ENCODE measurements at regions not wholly inside any gene's neighbourhood (a gene's known extent, or its start where the extent isn't known, plus 50 kb on each side); places are given as distances from the start of the nearest gene placed in this dataset.
"Not testable (repeated sequence)": the region's sequence is repeated elsewhere in the genome, so short reads cannot be mapped to it uniquely, and the experiment has no call there.

DNA sequence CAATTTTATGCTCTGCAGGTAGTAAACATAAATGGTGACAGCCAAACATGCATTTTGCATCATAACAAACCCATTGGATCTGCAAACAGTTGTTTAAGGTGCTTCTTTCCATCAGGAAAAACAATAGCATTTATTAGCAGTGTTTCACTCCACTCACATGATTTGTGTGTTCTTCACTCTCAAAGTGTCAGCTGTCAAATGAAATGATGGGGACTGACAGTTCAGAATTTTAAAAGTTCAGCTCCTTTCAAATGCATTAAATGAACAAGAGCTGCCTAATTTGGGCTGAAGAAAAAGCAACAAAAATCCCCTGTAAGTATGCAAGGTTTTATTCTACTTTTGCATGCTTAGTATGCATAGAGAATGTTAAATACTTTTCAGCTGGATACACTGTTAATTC, 145.2 kb upstream of the CDIN1 start:
- no peak for DNase-seq

DNA sequence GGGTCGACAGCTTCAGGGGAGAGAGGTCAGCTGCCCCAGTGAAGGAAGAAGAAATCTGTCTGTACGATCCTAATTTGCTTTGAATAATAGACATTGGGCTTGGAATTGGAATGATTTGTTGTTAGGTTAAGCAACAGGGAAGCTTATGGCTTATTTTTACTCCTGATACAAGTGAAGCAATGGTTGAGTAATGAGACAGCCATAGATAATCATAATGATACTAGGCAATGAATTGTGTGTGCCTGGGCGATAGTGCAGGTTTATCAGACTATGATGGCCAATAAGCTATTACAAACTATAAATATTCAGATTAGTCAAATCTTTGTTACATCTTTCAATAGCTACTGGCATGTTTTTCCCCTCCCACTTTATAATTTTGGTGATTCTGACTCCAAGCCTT, 140.9 kb upstream of the CDIN1 start:
- no peak for DNase-seq

GRCh38 chr15:36447373-36447772, 132.1 kb upstream of the CDIN1 start:
- no peak for DNase-seq

DNA sequence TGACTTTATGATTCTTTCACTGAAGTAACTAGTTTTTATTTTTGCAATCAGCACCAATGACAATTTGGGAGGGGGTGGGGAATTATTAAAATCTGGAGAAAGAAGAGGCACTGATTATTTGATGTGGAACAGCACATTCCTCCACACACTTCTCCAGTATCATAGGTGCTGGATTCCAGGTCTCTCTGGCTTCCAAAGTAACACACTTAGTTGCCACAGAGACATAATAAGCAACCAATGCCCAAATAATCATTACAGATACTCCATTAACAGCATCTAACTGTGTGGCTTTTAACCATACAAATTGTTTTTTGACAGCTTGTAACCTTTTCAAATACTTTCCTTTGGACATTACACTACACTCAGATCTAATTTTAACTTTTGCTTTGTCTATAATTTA, 131.0 kb upstream of the CDIN1 start:
- DNase-seq, result no peak

GRCh38 chr15:36449084-36449661, 130.3 kb upstream of the CDIN1 start:
- no peak for DNase-seq

DNA sequence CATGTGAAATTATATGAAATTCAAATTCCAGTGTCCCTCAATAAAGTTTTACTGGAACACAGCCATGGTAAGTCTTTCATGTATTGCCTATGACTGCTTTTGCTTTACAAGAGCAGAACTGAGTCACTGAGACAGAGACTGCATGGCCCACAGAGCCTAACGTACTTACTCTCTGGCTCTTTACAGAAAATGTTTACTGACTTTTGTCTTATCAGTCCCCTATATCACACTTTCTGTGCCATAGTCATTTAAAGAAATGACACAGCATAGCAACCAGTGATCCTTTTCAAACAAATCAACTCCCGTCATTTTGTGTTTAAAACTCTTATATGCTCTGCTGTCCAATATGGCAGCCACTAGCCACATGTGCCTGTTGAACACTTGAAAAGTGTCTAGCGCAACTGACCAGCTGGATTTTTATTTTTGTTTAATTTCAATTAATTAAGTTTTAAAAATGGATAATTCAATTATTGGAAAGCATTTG, 129.7 kb upstream of the CDIN1 start:
- DNase-seq, result no peak

- not testable (repeated sequence) for DNase-seq
Measured at GRCh38 chr15:36454244-36454643, 125.2 kb upstream of the CDIN1 start.

DNA sequence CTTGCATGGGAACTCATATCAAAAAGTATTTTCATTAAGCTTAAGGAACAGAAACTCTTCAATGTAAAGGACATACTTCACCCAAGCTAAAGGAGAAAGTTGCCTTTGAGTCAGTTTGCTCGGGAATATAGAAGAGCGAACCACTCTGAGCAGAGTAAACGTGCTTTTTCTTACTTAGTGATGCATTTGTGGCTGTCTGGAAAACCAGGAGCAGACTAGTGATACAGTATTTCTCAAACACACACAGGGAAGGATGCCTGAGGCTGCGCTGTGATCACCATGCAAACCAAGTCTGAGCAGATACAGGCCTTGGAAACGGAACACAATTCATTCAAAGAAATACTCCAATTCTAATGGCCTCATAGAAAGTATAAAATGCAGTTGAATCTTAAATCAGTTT, 121.0 kb upstream of the CDIN1 start:
- DNase-seq, result no peak

DNA sequence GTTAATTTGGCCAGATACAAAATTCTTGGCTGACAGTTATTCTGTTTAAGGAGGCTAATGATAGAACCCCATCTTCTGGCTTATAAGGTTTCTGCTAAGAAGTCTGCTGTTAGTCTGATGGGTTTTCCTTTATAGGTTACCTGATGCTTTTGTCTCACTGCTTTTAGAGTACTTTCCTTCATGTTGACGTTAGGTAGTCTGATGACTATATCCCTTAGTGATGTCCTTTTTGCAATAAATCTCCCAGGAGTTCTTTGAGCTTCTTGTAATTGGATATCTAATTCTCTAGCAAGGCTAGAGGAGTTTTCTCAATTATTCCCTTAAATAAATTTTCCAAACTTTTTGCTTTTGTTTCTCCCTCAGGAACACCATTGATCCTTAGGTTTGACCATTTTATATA, 114.1 kb upstream of the CDIN1 start:
- no peak for DNase-seq

GRCh38 chr15:36468746-36469145, 110.7 kb upstream of the CDIN1 start:
- no peak for DNase-seq

DNA sequence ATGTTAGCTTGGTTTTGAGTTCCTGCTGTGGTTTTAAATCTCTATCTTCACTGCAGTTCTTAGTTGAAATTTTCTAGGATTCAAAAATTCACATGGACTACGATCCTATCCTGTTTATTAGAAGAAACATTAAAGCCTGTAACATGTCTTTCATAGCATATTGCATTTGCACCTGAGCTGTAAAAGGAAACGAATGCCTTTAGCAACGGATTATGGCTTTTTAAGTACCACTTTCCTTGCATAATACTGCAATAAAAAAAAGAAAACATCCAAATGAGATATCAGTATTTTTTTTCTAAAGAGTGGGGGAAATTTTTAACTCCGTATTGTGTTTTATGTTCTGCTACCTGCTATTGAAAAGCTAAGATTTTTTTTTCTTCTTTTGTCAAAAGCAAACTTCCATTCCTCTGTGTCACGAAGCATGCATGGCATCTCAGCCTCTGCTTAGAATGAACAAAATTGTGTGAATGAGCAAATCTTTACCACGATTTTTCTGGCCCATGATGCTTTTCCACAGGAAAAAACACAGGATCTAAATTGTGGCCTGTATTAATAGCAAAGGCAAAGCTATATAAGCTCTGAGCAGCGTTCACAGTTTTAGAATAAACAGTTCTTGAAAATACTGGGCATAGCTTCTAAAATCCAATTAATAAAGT, 110.0 kb upstream of the CDIN1 start:
- DNase-seq, result no peak

DNA sequence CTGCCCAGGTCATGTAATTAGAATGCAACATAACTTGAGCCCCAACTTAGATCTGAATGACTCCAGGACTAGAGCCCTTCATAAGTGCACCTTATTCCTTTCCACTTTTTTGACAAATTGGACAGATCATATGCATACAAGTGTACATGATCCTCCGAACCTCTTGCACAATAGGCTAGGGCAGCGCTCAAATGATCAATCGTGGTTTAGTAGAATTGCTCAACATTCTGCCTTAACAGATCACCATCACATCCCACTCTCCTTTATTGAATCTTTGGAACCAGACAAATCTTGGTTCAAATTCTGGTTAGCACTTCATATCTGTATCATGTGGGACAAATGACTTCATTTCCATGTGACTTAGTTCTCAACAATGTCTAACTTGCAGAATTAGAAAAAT, 106.8 kb upstream of the CDIN1 start:
- no peak for DNase-seq

GRCh38 chr15:36478561-36478960, 100.9 kb upstream of the CDIN1 start:
- no peak for DNase-seq

DNA sequence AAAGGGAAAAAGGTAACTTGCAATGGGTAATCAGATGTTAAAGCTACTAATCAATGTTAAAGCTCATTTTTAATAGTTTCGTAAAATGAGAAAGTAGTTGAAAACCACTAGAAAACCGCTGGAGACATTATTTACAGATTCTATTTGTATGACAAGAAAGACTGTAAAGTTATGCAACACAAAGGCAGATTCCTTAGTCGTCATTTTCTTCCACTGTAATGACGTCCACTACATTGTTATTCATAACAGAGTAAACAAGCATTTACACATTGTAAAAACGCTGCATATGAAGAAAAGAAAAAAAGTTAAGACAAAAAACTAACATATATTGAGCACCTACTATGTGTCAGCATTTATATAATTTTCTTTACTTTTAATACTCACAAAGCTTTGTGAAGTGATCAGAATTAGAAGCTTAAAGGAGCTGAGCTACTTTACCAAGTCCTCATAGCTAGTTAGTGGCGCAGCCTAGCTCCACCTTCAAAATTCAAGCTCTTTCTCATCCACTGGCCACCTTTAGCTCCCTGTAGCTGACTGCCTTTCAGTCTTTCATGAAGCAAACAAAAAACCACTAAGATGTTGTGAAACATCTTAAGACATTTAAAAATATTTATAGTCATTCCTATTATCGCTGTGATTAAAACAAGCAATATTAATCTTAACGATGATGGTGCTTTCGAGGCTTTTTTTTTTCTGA, 100.1 kb upstream of the CDIN1 start:
- DNase-seq, result no peak

- DNase-seq, result no peak
Measured at GRCh38 chr15:36481156-36481555, 98.3 kb upstream of the CDIN1 start.

DNA sequence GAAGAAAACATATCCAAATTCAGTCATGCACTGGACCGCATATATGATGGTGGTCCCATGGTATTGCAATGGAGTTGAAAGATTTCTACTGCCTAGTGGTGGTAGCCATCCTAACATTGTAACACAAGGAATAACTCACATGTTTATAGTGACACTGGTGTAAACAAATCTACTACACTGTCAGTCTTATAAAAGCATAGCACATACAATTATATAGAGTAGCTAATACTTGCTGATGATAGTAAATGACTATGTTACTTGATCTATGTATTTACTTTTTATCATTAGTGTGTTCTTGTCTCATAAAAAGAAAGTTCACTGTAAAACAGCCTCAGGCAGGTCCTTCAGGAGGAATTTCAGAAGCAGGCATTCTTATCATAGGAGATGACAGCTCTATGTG, 96.0 kb upstream of the CDIN1 start:
- DNase-seq, result no peak

GRCh38 chr15:36484038-36484778, 95.2 kb upstream of the CDIN1 start:
- DNase-seq, result no peak

DNA sequence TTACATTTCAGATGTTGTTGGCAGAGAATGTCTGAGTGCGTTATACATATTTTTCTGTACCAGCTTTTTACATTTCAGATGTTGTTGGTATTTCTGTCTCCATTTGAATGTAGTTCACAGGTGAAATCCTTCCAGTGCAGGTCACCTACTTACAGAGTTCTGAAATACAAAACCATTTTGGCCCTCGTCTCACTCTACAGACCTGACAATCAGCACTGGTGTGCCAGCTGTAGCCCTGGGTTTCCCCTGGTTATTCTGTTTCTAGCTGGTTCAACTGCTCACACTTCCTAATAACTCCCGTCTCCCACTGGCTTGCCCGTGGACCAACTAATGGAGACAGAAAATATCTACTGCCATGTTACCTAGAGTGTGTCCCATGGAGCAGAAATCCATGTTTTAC, 87.5 kb upstream of the CDIN1 start:
- DNase-seq, result no peak

DNA sequence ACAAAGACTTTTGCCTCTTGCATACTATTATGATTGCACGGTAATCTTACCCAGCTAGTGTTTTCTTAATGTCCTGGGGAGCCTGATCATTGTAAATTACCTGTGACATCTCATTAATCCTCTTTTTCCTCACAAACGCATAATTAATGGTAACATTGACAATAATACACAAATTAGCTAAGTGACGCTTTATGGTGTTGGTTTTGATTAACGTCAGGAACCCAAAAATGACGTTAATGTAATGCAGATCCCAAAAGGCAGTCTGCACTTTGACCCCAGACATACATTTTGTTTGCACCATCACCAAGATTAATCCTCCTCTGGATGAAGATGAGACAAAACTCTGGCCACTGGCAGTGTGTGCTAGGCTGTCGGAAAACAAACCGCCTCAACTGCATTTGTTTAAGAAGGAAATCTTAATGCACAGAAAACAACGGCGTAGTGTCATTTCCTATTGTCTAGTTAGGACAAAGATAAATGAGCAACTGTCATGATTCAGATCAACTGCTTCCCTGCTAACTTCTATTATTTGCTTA, 83.9 kb upstream of the CDIN1 start:
- DNase-seq, result peak; percentile 48

GRCh38 chr15:36497901-36498300, 81.5 kb upstream of the CDIN1 start:
- DNase-seq, result no peak

GRCh38 chr15:36498401-36498800, 81.0 kb upstream of the CDIN1 start:
- no peak for DNase-seq

- DNase-seq, result no peak
Measured at GRCh38 chr15:36498916-36499315, 80.5 kb upstream of the CDIN1 start.

All from NCI-H146 (cell line).